Tibial artery (tissue), 4 donors: ENCODE measurements at regions not wholly inside any gene's neighbourhood (a gene's known extent, or its start where the extent isn't known, plus 50 kb on each side); places are given as distances from the start of the nearest gene placed in this dataset.

Experiments
- DNase-seq, 2 donors: peaks; one replicate each; pipeline ENCODE4 v3.0.0-alpha.2; 2019
- H3K27ac ChIP-seq, 2 donors: fragments of 200-600 bp; sonication (generic) in 1 of 2; 1 replicate in 1 of 2; 2 replicates in 1 of 2; pipeline ENCODE4 v1.5.1; 2018 to 2019; ENCODE audit warnings: mild to moderate bottlenecking in 1 of 2
- H3K27me3 ChIP-seq, 2 donors: fragments of 200-600 bp; sonication (generic) in 1 of 2; one replicate each; pipeline versions ENCODE4 v1.5.1 to v1.6.0; 2016 to 2019
- H3K36me3 ChIP-seq, 3 donors: fragments of 200-600 bp; sonication (generic) in 2 of 3; one replicate each; pipeline ENCODE4 v1.5.1; 2016 to 2019; ENCODE audit warnings: mild to moderate bottlenecking in 2 of 3
- H3K4me1 ChIP-seq, 4 donors: fragments of 200-600 bp; sonication (generic) in 2 of 4; 1 replicate in 3 of 4; 2 replicates in 1 of 4; pipeline ENCODE4 v1.5.1; 2016 to 2019
- H3K4me3 ChIP-seq, 2 donors: fragments of 200-600 bp; sonication (generic) in 1 of 2; 1 replicate in 1 of 2; 2 replicates in 1 of 2; pipeline ENCODE4 v1.5.1; 2018 to 2019; ENCODE audit warnings: mild to moderate bottlenecking in 2 of 2
- H3K9me3 ChIP-seq, 3 donors: fragments of 200-600 bp; sonication (generic) in 1 of 3; one replicate each; pipeline ENCODE4 v1.5.1; 2016 to 2019
- CTCF ChIP-seq, 2 experiments: fragments of 200-600 bp in 1 of 2; fragments of 450-650 bp in 1 of 2; IDR thresholded peaks; one replicate each; pipeline ENCODE4 v1.5.1; 2017 to 2019; ENCODE audit warnings: antibody characterized with exemption in 2 of 2, mild to moderate bottlenecking in 1 of 2, moderate library complexity in 1 of 2
- intact Hi-C: fragments of 100-400 bp; cut with DNase I; formaldehyde crosslinking; loops from one replicate; pipeline ENCODE4 v1.15.0; 2023; ENCODE audit warnings: low total_unique reads

DNA sequence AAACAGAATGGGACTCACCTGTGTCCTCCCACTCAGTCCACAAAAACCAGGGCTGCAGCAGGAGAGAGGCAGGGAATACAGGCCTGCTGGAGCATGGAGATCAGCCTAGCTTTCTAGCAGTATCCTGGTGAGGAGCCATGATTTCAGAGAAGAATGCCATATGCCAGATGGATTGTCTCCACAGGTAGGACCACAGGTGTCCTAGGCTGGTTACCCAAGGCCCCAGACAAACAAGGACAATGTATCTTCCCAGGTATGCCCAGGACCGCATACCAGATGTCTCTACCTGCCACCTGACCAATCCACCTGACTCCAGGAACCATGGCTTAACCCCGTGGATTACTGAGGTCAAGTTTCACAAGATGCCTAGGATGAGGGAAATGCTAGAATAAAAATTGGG lies 295.4 kb upstream of the NPSR1 start:
- Histone ChIP-seq H3K9me3 (no peaks in the 10 kb centered on the region), H3K4me1 (peaks cover 0 to 14% (median 0%) of the 10 kb centered on the region in 4 donors), H3K36me3 (no peaks in the 10 kb centered on the region), H3K4me3 (no peak overlapping the region), H3K27ac (no peak overlapping the region), H3K27me3 (no peaks in the 10 kb centered on the region)
- intact Hi-C loops, result no loop called here
- DNase-seq, result no peak
- TF ChIP-seq CTCF (IDR thresholded peaks at IDR 0.05), result no peak

DNA sequence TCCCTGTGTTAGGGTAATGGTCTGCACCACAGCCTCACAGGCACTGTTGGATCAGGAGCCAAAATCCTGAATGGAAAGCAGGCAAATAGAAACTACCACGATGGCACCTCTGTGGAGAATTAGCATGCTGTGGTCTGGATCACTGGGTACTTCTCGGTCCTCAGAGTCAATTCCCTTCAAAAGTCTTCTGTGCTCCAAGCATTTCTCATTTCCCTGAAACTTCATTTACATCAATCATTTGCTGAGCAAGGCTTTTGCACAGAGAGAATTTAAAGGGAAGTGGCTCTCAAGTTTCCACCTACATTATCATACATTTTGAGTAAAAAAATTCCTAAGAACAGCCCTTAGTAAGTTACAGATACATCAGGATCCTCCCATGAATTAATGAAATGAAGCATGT lies 293.9 kb upstream of the NPSR1 start:
- no peak for TF ChIP-seq CTCF (IDR thresholded peaks at IDR 0.05)
- Histone ChIP-seq H3K27me3 (no peaks in the 10 kb centered on the region), H3K4me3 (no peak overlapping the region), H3K4me1 (peaks cover 0 to 2% (median 0%) of the 10 kb centered on the region in 4 donors), H3K9me3 (no peaks in the 10 kb centered on the region), H3K27ac (no peak overlapping the region), H3K36me3 (no peaks in the 10 kb centered on the region)
- intact Hi-C loops, result no loop called here
- no peak for DNase-seq

GRCh38 chr7:34365011-34365410 lies 293.0 kb upstream of the NPSR1 start:
- intact Hi-C loops, result no loop called here
- Histone ChIP-seq H3K4me1 (no peaks in the 10 kb centered on the region), H3K9me3 (no peaks in the 10 kb centered on the region), H3K27me3 (no peaks in the 10 kb centered on the region), H3K36me3 (no peaks in the 10 kb centered on the region), H3K4me3 (no peak overlapping the region), H3K27ac (no peak overlapping the region)
- no peak for DNase-seq
- TF ChIP-seq CTCF (IDR thresholded peaks at IDR 0.05), result no peak

DNA sequence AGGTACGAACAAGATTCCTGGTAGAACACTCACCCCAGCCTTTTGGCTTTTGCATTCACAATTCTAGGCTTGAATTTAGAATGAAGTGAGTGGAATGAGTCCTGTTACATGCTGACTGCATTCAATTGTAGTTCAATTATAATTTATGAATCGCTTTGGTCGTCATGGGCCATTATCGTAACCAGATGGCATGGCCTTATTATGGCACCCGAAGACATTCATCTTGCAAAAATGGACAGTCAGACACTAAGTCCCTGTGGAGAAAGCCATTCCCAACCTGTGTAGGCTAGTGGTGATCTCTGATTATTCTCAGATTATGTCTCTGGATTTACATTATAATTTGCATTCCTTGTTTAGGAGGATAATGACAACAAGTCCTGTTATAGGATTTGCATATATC lies 292.4 kb upstream of the NPSR1 start:
- TF ChIP-seq CTCF (IDR thresholded peaks at IDR 0.05), result no peak
- Histone ChIP-seq H3K4me3 (no peak overlapping the region), H3K9me3 (no peaks in the 10 kb centered on the region), H3K27me3 (no peaks in the 10 kb centered on the region), H3K4me1 (no peaks in the 10 kb centered on the region), H3K27ac (no peak overlapping the region), H3K36me3 (no peaks in the 10 kb centered on the region)
- intact Hi-C loops, result no loop called here
- DNase-seq, result no peak

GRCh38 chr7:34371922-34372321 lies 286.1 kb upstream of the NPSR1 start:
- TF ChIP-seq CTCF (IDR thresholded peaks at IDR 0.05), result no peak
- Histone ChIP-seq H3K27ac (no peak overlapping the region), H3K27me3 (no peaks in the 10 kb centered on the region), H3K4me1 (no peaks in the 10 kb centered on the region), H3K4me3 (no peak overlapping the region), H3K9me3 (no peaks in the 10 kb centered on the region), H3K36me3 (no peaks in the 10 kb centered on the region)
- no peak for DNase-seq
- intact Hi-C loops, result no loop called here

- intact Hi-C loops, result no loop called here
- H3K27me3 ChIP-seq, result no peaks in the 10 kb centered on the region
- H3K9me3 ChIP-seq, result no peaks in the 10 kb centered on the region
- no peak overlapping the region for H3K27ac ChIP-seq
- DNase-seq, result no peak
- H3K36me3 ChIP-seq, result no peaks in the 10 kb centered on the region
- no peak overlapping the region for H3K4me3 ChIP-seq
- H3K4me1 ChIP-seq, result no peaks in the 10 kb centered on the region
- no peak for TF ChIP-seq CTCF (IDR thresholded peaks at IDR 0.05)
Observed at GRCh38 chr7:34373940-34374339, 284.1 kb upstream of the NPSR1 start.
